SK-N-SH (cell line): ENCODE measurements at regions not wholly inside any gene's neighbourhood (a gene's known extent, or its start where the extent isn't known, plus 50 kb on each side); places are given as distances from the start of the nearest gene placed in this dataset.

Experiments used
- EP300 ChIP-seq, 2 experiments: IDR thresholded peaks; 2 replicates each; pipeline versions ENCODE4 v1.4.0 to v1.6.1; 2012; ENCODE audit warnings: borderline replicate concordance in 1 of 2, low read depth in 1 of 2, low read length in 1 of 2
- FOSL2 ChIP-seq: IDR thresholded peaks from 2 replicates; pipeline ENCODE4 v1.4.0; 2012; ENCODE audit warnings: low read depth, mild to moderate bottlenecking, moderate library complexity, borderline replicate concordance
- NRF1 ChIP-seq: IDR thresholded peaks from 2 replicates; pipeline ENCODE4 v1.6.1; 2012; ENCODE audit warnings: low read depth, mild to moderate bottlenecking, low read length
- POLR2AphosphoS5 ChIP-seq: IDR thresholded peaks from 2 replicates; pipeline ENCODE4 v1.6.1; 2012; ENCODE audit warnings: low read depth, low read length
- TAF1 ChIP-seq: IDR thresholded peaks from 2 replicates; pipeline ENCODE4 v1.6.1; 2012; ENCODE audit warnings: low read depth, mild to moderate bottlenecking, low read length, moderate library complexity, borderline replicate concordance
- TCF12 ChIP-seq: IDR thresholded peaks from 2 replicates; pipeline ENCODE4 v1.4.0; 2012
- YY1 ChIP-seq: IDR thresholded peaks from 2 replicates; pipeline ENCODE4 v1.4.0; 2012; ENCODE audit warnings: low read depth, mild to moderate bottlenecking
- TF ChIP-seq, protein P1 (sequence below): fragments of 200-600 bp; sonication (generic); IDR thresholded peaks from 2 replicates; pipeline ENCODE4 v1.6.1; 2017; ENCODE audit warnings: antibody characterized with exemption, mild to moderate bottlenecking, moderate library complexity
- TF ChIP-seq, protein P2 (sequence below): IDR thresholded peaks from 2 replicates; pipeline ENCODE4 v1.4.0; 2012; ENCODE audit warnings: low read depth, borderline replicate concordance

DNA sequence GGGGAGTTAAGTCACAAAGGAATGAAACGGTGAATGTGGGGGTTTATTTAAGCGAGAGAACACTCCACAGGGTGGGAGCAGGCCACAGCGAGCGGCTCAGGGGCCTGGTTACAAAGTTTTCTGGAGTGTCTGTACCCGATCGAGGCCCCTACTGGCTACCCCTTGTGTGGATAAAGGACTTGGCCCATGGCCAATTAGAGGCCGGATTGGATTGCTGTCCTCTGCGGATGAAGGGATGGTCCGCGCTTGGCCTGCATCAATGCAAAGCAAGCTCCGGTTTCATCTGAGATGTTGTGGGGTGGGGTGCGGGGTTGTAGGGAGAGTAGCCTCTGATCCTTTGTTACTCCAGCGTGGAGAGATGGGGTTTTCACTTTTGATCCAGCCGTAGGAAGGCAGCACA is 1574.5 kb upstream of the TENM3 start:
- TF ChIP-seq, protein P1, sequence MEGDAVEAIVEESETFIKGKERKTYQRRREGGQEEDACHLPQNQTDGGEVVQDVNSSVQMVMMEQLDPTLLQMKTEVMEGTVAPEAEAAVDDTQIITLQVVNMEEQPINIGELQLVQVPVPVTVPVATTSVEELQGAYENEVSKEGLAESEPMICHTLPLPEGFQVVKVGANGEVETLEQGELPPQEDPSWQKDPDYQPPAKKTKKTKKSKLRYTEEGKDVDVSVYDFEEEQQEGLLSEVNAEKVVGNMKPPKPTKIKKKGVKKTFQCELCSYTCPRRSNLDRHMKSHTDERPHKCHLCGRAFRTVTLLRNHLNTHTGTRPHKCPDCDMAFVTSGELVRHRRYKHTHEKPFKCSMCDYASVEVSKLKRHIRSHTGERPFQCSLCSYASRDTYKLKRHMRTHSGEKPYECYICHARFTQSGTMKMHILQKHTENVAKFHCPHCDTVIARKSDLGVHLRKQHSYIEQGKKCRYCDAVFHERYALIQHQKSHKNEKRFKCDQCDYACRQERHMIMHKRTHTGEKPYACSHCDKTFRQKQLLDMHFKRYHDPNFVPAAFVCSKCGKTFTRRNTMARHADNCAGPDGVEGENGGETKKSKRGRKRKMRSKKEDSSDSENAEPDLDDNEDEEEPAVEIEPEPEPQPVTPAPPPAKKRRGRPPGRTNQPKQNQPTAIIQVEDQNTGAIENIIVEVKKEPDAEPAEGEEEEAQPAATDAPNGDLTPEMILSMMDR: no peak
- TF ChIP-seq POLR2AphosphoS5 (no peak), TAF1 (no peak), YY1 (no peak), NRF1 (no peak), FOSL2 (no peak), EP300 (IDR thresholded peaks at IDR 0.05; ENCODE audit: borderline replicate concordance in 1 of 2, low read depth in 1 of 2, low read length in 1 of 2) (no peak), TCF12 (no peak)
- TF ChIP-seq, protein P2, sequence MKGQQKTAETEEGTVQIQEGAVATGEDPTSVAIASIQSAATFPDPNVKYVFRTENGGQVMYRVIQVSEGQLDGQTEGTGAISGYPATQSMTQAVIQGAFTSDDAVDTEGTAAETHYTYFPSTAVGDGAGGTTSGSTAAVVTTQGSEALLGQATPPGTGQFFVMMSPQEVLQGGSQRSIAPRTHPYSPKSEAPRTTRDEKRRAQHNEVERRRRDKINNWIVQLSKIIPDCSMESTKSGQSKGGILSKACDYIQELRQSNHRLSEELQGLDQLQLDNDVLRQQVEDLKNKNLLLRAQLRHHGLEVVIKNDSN: no peak
